AG04449 (cell line): ENCODE measurements at regions not wholly inside any gene's neighbourhood (a gene's known extent, or its start where the extent isn't known, plus 50 kb on each side); places are given as distances from the start of the nearest gene placed in this dataset.
"Not testable (repeated sequence)": the region's sequence is repeated elsewhere in the genome, so short reads cannot be mapped to it uniquely, and the experiment has no call there.

Experiments used
- CTCF ChIA-PET: fragments of 350-600 bp; formaldehyde crosslinking; extraction: SDS; loops from one replicate; lab custom pipeline; 2021; ENCODE audit warnings: antibody characterized with exemption; lab: Yijun Ruan, JAX
- POLR2A ChIA-PET: fragments of 400-600, 350-600 bp; formaldehyde crosslinking; extraction: SDS; loops from one replicate; lab custom pipeline; 2020; ENCODE audit warnings: antibody characterized with exemption, inconsistent platforms; lab: Yijun Ruan, JAX
- DNase-seq: peaks from one replicate; pipeline ENCODE4 v3.0.0-alpha.2; 2010; ENCODE audit warnings: low read depth, low spot score
- H3K4me3 ChIP-seq: 2 replicates; pipeline ENCODE4 v1.5.1; 2011; ENCODE audit warnings: low read depth, mild to moderate bottlenecking, control low read depth, low read length
- CTCF ChIP-seq: IDR thresholded peaks from one replicate; pipeline ENCODE4 v1.5.1; 2011; ENCODE audit warnings: mild to moderate bottlenecking, moderate library complexity, low read length, control low read depth, inconsistent platforms; ENCODE audit not compliant: insufficient read depth; ENCODE audit errors: missing control alignments

- no peak overlapping the region for H3K4me3 ChIP-seq
- ChIA-PET POLR2A (interaction anchor here (0.6 kb wide), 1 partner anchor 57 kb away, joined by 3 read pairs; no protein-coding TSS in a partner anchor), CTCF (no interaction called here)
- TF ChIP-seq CTCF = no peak
- DNase-seq = peak; percentile 89
Measured at GRCh38 chr4:154164931-154165839, 326.4 kb downstream of the DCHS2 start.

DNA sequence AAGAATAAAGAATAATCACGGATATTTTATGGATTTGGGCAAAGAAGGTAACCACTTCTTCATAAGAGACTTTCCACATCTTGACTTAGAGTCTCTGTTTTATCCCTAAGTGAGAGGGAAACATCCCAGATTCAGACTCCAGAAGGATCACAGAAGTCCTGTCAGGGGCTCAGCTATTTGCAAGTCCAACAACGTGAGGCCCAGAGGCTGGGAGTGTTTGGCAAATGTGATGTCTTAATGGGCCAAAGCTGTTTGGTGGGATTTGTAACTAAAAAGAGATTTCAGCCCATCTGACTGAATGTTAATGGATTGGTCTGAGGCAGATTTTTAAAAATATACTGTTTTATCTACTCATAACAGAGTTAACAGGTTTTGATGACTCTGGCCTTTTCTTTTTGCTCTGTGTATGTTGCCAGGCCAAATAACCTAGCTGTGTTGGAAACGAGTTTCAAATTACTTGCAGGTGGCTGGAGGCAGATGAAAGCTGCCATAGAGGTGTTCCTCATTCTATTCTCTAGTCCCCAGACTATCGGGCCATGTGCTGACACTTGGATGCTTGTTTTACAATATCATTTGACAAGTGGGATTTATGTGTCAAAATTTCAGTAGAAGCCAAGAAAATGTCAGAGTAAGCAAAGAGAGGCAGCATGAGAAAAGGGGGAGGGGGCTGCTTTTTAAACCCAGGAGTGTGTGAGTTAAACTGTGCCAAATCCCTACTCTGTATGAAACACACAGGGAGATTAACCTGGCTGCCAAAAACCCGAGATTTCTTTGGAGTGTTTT is 330.9 kb downstream of the DCHS2 start:
- H3K4me3 ChIP-seq = no peak overlapping the region
- no peak for TF ChIP-seq CTCF
- ChIA-PET POLR2A (no interaction called here), CTCF (no interaction called here)
- no peak for DNase-seq

- ChIA-PET CTCF (no interaction called here), POLR2A (no interaction called here)
- no peak overlapping the region for H3K4me3 ChIP-seq
- no peak for TF ChIP-seq CTCF
- DNase-seq = no peak
Measured at GRCh38 chr4:154158361-154159155, 333.0 kb downstream of the DCHS2 start.

- DNase-seq = no peak
Measured at GRCh38 chr4:154152546-154152945, 339.1 kb downstream of the DCHS2 start.

DNA sequence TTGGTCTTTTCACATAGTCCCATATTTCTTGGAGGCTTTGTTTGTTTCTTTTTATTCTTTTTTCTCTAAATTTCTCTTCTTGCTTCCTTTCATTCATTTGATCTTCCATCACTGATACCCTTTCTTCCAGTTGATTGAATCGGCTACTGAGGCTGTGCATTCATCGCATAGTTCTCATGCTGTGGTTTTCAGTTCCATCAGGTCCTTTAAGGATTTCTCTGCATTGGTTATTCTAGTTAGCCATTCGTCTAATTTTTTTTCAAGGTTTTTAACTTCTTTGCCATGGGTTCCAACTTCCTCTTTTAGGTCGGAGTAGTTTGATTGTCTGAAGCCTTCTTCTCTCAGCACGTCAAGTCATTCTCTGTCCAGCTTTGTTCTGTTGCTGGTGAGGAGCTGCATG is 342.4 kb downstream of the DCHS2 start:
- CTCF ChIA-PET, DNase-seq, H3K4me3 ChIP-seq, POLR2A ChIA-PET: not testable (repeated sequence)

More at GRCh38 chr4:154152546-154152945, 339.1 kb downstream of the DCHS2 start:
- POLR2A ChIA-PET = no interaction called here
- no peak overlapping the region for H3K4me3 ChIP-seq
- no peak for TF ChIP-seq CTCF
- CTCF ChIA-PET = no interaction called here

- ChIA-PET CTCF (no interaction called here), POLR2A (no interaction called here)
- DNase-seq = no peak
- H3K4me3 ChIP-seq = no peak overlapping the region
- TF ChIP-seq CTCF = no peak
Measured at GRCh38 chr4:154143720-154144119, 347.9 kb downstream of the DCHS2 start.
